HFFc6 (cell line): ENCODE measurements at regions not wholly inside any gene's neighbourhood (a gene's known extent, or its start where the extent isn't known, plus 50 kb on each side); places are given as distances from the start of the nearest gene placed in this dataset.
"Not testable (repeated sequence)": the region's sequence is repeated elsewhere in the genome, so short reads cannot be mapped to it uniquely, and the experiment has no call there.

ENCODE experiments used
- DNase-seq: peaks from one replicate; pipeline ENCODE4 v3.0.0-alpha.2; 2018
- H3K27ac Mint-ChIP-seq: 2 replicates; pipeline ENCODE4 v1.8.0; 2020; ENCODE audit warnings: mild to moderate bottlenecking, mixed read lengths
- H3K27me3 Mint-ChIP-seq: 2 replicates; pipeline ENCODE4 v1.8.0; 2021; ENCODE audit warnings: mild to moderate bottlenecking, moderate library complexity, mixed read lengths; ENCODE audit not compliant: insufficient read depth
- H3K36me3 Mint-ChIP-seq: 2 replicates; pipeline ENCODE4 v1.8.0; 2021; ENCODE audit warnings: low read depth, mixed read lengths
- H3K4me1 Mint-ChIP-seq: 2 replicates; pipeline ENCODE4 v1.8.0; 2020; ENCODE audit warnings: low read depth, mixed read lengths
- H3K4me3 Mint-ChIP-seq: 2 replicates; pipeline ENCODE4 v1.8.0; 2020; ENCODE audit warnings: mild to moderate bottlenecking, moderate library complexity, mixed read lengths
- H3K9me3 Mint-ChIP-seq: 2 replicates; pipeline ENCODE4 v1.8.0; 2020; ENCODE audit warnings: mild to moderate bottlenecking, mixed read lengths
- CTCF ChIP-seq: fragments of 200-600 bp; sonication (generic); IDR thresholded peaks from 2 replicates; pipeline ENCODE4 v1.5.0; 2021; ENCODE audit warnings: antibody characterized with exemption, mild to moderate bottlenecking

DNA sequence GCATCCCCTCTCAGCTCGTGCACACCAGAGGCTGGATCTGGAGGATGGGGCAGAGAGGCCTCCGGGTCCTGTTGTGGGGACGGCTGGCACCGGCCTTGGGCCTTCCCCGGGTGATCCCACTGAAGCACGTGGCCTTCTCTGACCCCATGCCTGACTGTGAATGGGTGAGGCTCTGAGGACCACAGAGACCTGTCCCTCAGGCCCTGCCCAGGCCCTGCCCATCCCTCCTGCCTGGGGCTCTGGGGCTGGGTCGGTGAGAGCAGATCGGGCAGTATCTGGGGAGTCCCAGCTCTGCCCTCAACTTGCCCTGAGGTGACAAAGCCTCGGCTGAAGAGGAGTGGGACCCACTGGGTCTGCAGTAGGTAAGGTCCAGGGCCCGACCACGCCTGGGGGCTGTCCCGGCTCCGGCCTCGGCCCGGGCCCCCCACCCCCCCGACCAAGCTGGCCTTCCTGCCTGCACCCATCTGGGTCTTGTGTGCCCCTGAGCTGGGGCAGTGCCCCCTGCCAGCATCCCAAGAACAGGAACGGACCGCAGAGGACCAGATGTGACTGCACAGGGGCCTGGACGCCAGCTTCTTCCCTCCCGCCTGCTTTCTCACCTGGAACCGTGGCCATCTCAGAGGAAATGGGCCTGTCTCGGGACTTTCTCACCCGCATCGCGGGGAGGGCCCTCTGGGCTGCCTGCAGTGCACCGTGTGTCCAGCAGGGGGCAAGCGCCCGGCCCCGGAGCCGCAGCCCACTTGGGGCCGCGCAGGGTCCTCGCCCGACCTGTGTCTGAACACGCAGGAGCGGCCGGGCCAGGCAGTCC, 255.9 kb downstream of the PARP8 start:
- H3K36me3 Mint-ChIP-seq, DNase-seq, H3K9me3 Mint-ChIP-seq, H3K4me1 Mint-ChIP-seq, H3K4me3 Mint-ChIP-seq, H3K27me3 Mint-ChIP-seq, H3K27ac Mint-ChIP-seq: not testable (repeated sequence)
- peak; percentile 53 for TF ChIP-seq CTCF

- Mint-ChIP-seq H3K27me3 (no peaks in the 10 kb centered on the region), H3K4me1 (no peaks in the 10 kb centered on the region), H3K4me3 (no peak overlapping the region)
Observed at GRCh38 chr5:50922942-50923767, 256.7 kb downstream of the PARP8 start.

GRCh38 chr5:50923768-50924494, 257.5 kb downstream of the PARP8 start:
- Mint-ChIP-seq H3K9me3 (peaks cover 9% of the 10 kb centered on the region), H3K27me3 (no peaks in the 10 kb centered on the region), H3K4me3 (no peak overlapping the region), H3K27ac (no peak overlapping the region), H3K36me3 (no peaks in the 10 kb centered on the region), H3K4me1 (no peaks in the 10 kb centered on the region)
- no peak for DNase-seq
- no peak for TF ChIP-seq CTCF

More at GRCh38 chr5:50922942-50923767, 256.7 kb downstream of the PARP8 start:
- H3K9me3 Mint-ChIP-seq, result peaks cover 9% of the 10 kb centered on the region
- DNase-seq, result no peak
- no peak for TF ChIP-seq CTCF
- H3K36me3 Mint-ChIP-seq, result no peaks in the 10 kb centered on the region
- no peak overlapping the region for H3K27ac Mint-ChIP-seq

GRCh38 chr5:50927953-50928352, 261.5 kb downstream of the PARP8 start:
- TF ChIP-seq CTCF, result no peak
- Mint-ChIP-seq H3K4me3 (no peak overlapping the region), H3K36me3 (no peaks in the 10 kb centered on the region), H3K27me3 (no peaks in the 10 kb centered on the region), H3K9me3 (peaks cover 16% of the 10 kb centered on the region), H3K27ac (no peak overlapping the region), H3K4me1 (no peaks in the 10 kb centered on the region)
- no peak for DNase-seq

DNA sequence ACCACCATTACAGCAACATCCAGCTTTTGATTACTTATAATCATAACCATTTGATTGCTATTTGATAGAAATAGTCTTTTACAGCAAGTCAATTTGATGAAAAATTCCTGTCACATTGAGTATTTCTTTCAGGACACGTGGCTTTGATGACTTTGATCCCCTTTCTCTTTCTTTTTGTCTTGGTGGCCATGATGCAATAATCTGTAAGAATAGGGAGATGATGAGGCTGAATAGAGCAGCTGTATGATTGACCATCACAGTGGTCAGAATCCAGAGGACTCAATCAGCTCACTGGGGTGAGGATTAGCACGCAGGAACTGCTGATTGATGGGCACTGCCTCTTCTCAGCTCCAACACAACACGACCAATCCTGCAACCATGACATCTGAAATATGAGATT, 262.7 kb downstream of the PARP8 start:
- no peak for DNase-seq
- H3K4me3 Mint-ChIP-seq, result no peak overlapping the region
- no peaks in the 10 kb centered on the region for H3K36me3 Mint-ChIP-seq
- no peaks in the 10 kb centered on the region for H3K27me3 Mint-ChIP-seq
- no peak overlapping the region for H3K27ac Mint-ChIP-seq
- no peaks in the 10 kb centered on the region for H3K4me1 Mint-ChIP-seq
- TF ChIP-seq CTCF, result no peak
- peaks cover 16% of the 10 kb centered on the region for H3K9me3 Mint-ChIP-seq
